GM21447 (cell line): ENCODE measurements at regions not wholly inside any gene's neighbourhood (a gene's known extent, or its start where the extent isn't known, plus 50 kb on each side); places are given as distances from the start of the nearest gene placed in this dataset.
A peak's percentile ranks its signal among the peaks of the same experiment; 100 is the strongest.

Experiments used
- ATAC-seq: cut with Tn5 transposase; IDR thresholded peaks from one replicate; pipeline ENCODE4 v1.9.1; 2021; ENCODE audit not compliant: unreplicated experiment

- ATAC-seq, result no peak
Measured at GRCh38 chr20:21653628-21654027, 51.8 kb upstream of the PAX1 start.

GRCh38 chr20:21643417-21643816 lies 62.0 kb upstream of the PAX1 start:
- no peak for ATAC-seq

GRCh38 chr20:21640556-21640955 lies 64.9 kb upstream of the PAX1 start:
- no peak for ATAC-seq

- ATAC-seq, result no peak
Measured at GRCh38 chr20:21633829-21634228, 71.6 kb upstream of the PAX1 start.

GRCh38 chr20:21632735-21633053 lies 72.8 kb upstream of the PAX1 start:
- ATAC-seq, result no peak

DNA sequence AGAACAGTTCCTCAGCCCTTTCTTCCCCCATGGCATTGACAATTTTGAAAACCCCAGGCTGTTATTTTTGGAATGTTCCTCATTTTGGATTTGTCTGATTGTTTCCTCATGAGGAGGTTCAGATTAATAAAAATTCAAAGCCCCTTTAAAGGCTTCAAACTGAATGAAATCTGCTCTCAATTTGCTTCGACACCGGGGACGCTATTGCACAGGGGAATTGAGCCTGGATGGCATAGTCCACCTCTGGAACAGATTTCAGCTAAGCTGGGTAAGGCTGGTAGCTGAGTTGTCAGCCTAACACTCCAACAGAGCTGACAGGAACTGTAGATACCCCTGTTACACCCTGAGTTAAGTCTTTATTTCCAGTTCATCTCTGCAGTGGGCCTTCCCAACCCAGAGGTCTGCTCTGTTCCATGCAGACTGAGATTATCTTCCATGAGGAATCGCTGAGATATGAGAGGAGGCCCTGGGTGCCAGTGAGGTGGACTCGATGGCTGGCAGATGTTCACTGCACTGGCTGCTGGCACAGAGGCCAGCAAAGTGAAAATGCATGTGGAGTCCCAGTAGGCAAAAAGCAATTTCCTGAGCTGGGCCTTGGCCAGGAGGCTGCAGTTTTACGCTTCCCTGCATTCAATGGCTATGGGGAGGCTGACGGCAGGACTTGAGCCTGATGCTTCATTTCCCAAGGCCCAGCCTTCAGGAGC lies 73.3 kb upstream of the PAX1 start:
- ATAC-seq, result no peak

- ATAC-seq, result no peak
Measured at GRCh38 chr20:21628800-21629199, 76.7 kb upstream of the PAX1 start.

DNA sequence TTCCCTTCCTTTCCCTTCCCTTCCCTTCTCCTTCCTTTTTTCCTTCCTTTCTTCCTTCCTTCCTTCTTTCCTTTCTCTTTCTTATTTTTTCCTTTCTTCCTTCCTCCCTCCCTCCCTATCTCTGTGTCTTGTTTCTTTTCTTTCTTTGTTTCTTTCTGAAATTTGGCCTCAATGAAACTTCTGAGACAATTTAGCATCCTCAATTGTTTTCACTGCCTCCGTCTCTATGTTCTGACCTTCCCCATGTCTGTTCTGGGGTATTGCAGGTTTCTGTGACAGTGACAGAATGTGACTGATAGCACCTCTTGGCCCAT lies 81.7 kb upstream of the PAX1 start:
- ATAC-seq, result no peak

DNA sequence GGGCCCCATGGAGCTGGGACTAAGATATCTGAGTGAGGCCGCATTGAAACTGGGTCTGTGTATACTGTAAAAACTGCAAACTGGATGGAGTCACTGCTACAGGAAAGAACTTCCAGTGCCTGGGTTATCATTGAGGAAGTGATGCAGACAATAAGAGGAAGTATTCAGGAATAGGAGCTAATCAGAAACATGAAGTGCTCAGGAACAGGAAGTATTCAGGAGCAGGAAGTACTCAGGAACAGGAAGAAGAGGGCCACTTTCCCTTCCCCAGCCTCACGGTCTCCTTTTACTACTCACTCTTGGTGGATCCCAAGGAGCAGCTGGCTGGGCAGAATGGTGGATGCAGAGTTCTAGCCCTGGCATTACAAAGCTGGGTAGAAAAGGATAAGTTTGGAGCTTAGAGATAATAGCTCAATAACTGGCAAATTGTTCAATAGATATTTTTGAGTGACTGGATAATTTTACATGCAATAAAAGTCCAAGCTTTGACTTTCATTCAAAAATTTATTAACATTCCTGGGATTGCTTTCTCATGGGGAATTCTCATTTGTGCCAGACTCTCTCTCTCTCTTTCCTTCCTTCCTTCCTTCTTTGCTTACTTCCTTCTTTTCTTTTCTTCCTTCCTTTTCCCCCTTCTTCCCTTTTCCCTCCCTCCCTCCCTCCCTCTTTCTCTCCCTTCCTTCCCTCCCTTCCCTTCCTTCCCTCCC lies 82.2 kb upstream of the PAX1 start:
- ATAC-seq, result no peak

DNA sequence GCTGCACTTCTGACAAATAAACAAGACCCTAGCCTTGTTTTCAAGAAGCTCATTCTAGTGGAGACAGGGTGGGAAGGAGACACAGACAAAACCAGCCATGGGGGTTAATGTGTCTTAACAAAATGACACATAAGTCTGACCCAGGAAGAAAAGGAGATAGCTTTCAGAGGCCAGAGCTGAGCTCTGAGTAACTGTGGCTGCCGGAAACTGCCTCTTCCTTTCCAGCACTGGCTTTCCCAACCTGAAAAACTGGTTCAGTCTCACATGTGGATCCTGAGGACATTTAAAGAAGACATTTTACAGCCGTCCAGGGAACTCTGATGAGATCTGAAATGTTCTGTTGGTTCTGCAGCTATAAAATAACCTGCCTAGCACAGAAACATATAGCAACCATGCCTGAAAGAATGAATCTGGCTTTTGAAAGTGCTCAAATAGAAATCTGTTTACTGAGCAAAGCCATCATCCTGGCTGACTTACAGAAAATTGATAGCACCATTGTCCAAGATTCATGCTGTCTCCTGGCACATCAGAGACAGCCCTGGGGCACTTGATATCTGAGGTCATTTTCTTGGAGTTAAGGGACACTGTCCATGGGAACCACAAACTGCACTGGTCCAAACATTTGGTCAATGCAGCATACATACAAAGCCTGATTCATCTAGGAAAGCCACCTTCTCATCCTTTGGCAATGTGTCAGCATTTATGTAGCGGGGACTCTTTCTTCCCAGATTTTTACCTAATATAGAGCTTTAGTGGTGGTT lies 83.2 kb upstream of the PAX1 start:
- ATAC-seq, result no peak

DNA sequence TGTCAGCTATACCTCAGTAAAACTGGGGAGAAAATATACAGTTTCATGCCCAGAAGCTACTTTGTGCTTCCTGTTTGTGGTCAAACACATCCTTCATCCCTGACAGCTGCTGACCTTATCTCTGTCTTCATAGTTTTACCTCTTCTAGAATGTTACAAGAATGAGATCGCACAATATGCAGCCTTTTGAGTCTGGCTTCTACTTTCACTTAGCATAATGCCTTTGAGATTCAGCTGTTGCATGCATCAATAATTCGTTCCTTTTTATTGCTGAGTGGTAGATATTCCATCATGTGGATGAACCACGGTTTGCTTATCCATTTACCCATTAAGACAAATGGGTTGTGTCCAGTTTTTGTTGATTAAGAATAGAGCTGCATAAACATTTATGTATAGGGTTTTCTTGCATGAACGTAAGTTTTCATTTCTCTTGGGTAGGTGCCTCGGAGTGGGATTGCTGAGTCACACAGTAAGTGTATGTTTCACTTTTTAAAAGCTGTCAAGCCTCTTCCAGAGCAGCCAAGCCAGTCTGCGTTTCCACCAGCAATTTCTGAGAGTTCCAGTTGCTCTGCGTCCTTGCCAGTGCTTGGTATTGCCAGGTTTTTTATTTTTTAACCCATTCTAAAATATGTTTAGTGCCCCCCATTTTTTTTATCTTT lies 86.6 kb upstream of the PAX1 start:
- ATAC-seq, result peak; percentile 71

GRCh38 chr20:21615617-21616080 lies 89.8 kb upstream of the PAX1 start:
- ATAC-seq, result no peak

DNA sequence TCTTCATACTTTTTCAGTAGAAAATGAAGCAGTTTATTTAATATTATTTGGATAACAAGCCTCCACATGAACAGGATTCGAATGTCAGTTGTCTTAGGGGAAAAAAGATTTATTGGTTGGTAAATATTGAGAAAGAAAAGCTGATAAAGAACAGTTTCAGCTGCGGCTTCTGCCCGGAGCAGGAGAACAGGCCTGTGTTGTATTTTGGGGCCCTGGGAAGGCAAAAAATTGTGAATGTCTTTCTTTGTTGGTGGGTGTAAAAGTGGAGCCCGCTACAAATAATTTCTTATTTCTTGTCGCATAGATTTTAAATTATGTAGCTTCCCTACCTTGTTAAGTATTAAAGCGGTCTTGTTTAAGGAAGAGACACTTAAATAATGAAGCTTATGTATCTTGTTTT lies 90.5 kb upstream of the PAX1 start:
- no peak for ATAC-seq

DNA sequence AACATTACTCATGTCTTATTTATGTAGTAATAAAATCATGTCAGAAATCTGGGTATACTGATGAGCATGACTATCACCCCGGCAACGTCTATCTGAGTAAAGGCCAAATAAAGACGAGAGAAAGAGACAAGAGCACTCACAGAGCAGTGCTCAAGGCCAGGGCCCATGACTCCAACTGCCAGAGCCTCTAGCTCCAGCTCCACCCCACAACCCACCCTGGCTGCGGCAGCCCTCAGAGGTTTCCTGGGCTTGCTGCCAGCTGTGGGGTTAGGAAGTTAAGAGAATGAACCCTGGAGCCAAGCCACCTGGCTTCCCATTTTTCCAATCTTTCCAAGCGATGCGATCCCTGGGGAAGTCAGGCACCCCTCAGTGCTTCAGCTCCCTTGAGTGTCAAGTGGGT lies 92.0 kb upstream of the PAX1 start:
- no peak for ATAC-seq

DNA sequence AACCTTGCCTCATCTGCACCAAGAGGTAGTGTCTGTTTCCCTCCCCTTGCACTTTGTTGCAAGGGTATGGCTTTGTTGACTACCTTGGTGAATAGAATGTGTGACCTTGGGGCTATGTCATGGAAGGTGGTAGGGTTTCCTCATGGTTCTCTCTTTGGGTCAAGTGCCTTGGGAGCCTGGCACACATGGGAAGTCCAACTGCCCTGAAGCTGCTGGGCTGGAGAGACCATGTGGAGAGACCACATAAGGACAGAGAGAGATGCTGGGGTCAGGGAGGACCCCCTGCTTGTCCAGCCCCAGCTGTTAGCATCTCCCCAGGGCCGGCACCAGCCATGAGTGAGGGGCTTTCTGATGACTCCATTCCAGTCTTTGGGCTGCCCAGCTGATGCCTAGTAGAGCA lies 95.5 kb upstream of the PAX1 start:
- ATAC-seq, result no peak

DNA sequence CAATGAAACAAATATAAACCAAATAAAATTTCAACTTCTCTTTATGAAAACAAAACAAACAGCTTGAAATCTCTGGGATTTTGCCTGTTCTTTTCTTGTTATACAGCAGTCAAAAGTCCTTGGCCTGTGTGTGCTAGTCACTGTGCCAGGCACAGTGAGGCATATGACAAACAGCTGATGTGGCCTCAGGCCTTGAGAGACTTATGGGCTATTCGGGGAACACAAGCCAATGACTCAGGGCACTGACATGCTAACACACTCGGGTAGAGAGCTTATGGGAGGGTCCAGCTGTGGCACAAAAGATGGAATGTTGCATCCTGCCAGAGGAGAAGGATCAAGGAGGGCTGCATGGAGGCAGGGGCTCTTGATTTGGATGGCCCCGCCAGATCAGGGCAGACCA lies 95.4 kb upstream of the NKX2-2 start:
- ATAC-seq, result no peak

- ATAC-seq, result no peak
Measured at GRCh38 chr20:21608777-21609176, 94.9 kb upstream of the NKX2-2 start.

- ATAC-seq, result no peak
Measured at GRCh38 chr20:21607971-21608725, 94.3 kb upstream of the NKX2-2 start.

- no peak for ATAC-seq
Measured at GRCh38 chr20:21601799-21602198, 87.9 kb upstream of the NKX2-2 start.

DNA sequence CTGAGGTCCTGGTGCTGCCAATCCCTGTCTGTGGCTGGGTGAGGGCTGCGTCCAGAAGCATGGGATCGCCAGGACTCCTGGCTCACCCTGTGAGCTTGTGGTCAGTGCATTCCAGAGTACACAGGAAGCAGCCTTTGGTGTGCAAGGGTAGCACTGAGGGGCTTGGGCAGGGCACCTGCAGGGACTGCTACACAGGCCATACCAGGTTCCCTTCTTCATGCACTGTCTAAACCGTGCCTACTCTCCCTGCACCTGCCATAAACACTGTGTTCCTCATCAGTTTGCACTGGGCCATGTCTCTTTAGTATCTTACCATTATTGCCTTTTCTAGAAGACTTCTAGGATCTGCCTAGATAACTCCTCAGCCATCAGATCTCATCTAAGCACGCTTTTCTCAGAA lies 72.8 kb upstream of the NKX2-2 start:
- no peak for ATAC-seq
